Endothelial cell of hepatic sinusoid (primary cell): ENCODE measurements at regions not wholly inside any gene's neighbourhood (a gene's known extent, or its start where the extent isn't known, plus 50 kb on each side); places are given as distances from the start of the nearest gene placed in this dataset.

Experiments
- in situ Hi-C: cut with HindIII; loops from 2 replicates; pipeline ENCODE4 v1.10.0; 2017; ENCODE audit warnings: low sequenced_read_pairs

- in situ Hi-C loops, result no loop called here
Measured at GRCh38 chr6:8529250-8529649, 93.9 kb upstream of the SLC35B3 start.

DNA sequence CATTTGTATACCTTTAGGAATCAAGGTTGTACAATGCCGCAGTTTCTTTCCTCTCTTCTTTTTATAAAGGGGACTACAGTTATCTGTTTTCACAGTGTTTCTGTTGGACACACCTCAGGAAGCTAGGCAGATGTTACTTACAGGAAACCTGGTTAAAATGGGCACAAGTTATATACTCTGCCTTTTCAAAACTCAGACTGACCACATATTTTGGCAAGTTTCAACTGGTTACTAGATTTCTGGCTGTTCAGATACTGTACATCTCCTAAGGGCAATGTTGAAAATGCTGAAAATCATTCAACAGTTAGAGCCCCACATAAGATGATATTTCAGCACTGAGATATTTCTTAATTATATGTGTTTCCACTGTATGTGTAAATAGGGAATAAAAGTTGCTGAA lies 92.5 kb upstream of the SLC35B3 start:
- in situ Hi-C loops, result no loop called here

- in situ Hi-C loops, result no loop called here
Measured at GRCh38 chr6:8526624-8527023, 91.3 kb upstream of the SLC35B3 start.

DNA sequence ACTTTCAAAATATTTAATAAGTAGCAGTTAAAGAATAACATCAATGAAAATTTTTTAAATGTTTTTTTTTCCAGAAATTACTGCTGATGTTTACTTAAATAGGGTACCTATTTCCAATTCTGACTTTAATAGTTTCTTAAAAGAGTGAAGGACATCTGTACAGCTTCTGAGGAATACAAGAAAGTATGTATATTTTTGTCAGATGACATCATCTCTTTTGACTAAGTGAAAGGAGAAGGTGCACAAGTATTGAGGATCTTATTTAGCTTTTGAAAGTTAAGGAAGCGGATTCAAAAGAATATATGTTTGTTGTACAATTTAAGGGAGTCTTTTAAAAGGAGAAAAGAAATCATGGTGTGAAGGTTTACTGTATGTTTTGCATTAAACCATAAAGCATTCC lies 90.0 kb upstream of the SLC35B3 start:
- in situ Hi-C loops, result no loop called here

- in situ Hi-C loops, result no loop called here
Measured at GRCh38 chr6:8513174-8513573, 77.8 kb upstream of the SLC35B3 start.

- in situ Hi-C loops, result no loop called here
Measured at GRCh38 chr6:8507286-8507685, 71.9 kb upstream of the SLC35B3 start.

- in situ Hi-C loops, result no loop called here
Measured at GRCh38 chr6:8506126-8506525, 70.8 kb upstream of the SLC35B3 start.

DNA sequence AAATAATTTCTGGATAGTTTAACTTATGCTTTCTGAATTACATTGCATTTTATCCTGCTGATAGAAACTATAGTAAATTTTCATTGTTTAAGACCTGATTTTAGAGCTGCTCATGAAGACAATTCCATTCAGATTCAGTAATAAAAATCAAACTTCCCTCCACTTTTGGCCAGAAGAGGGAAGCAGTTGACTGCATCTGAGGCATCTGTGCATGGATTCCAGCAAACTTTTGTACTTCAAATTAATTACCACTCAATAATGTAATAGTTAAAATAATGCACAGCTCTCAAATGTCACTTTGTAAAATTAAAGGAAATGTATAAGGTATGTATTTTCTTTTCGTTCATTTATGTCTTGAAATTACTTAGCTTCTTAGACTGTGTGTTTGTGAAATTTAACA lies 64.2 kb upstream of the SLC35B3 start:
- in situ Hi-C loops, result no loop called here

GRCh38 chr6:8494730-8495129 lies 59.4 kb upstream of the SLC35B3 start:
- in situ Hi-C loops, result no loop called here

DNA sequence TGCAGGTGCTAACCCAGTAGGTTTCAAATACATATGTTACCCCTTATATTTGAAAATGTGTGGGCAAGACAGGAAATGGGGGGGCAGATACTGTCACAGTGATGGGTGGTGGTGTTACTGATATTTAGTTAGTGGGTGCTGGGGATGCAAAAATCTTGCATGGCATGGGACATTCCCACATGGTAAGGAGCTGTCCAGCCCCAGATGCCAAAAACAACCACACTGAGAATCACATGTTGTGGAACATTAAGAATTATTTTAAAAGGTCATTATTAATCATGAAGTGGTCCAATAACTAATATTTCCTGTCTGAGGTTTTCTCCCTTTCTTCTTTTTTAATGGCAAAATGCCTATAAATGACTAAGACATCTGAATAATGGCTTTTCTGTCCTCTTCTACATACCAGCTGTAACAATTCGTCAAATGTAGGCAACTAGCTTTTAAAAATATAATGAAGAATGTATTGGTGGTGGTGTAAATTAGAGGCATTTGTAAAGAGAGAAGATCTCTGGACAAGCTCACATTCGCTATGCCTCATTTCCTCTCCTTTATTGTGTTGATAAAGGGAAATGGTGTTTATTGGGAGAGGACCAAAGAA lies 57.3 kb upstream of the SLC35B3 start:
- in situ Hi-C loops, result no loop called here
